ENCODE measurements at regions not wholly inside any gene's neighbourhood (a gene's known extent, or its start where the extent isn't known, plus 50 kb on each side); places are given as distances from the start of the nearest gene placed in this dataset.

GRCh38 chr15:93171476-93171875 is 82.5 kb upstream of the RGMA start:
- DNase-seq, result no peak

- no peak for DNase-seq
Measured at GRCh38 chr15:93170329-93170728, 81.3 kb upstream of the RGMA start.

DNA sequence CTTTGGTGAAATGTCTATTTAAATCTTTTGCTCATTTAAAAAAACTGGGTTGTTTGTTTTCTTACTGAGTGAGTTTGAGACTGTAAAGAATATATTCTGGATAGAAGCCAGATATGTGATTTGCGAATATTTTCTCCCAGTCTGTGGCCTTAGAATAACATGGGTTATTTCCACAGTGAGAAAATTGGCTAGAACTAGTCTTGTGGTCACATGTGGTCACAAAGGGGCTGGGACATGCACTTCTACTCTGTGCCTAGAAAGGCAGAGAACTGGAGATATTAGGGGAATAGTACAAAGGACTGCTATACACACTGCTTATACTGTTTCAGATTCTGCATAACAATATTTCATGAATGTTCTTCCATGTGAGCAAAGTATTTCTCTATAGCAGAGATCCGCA is 79.9 kb upstream of the RGMA start:
- no peak for DNase-seq

GRCh38 chr15:93167291-93167690 is 78.3 kb upstream of the RGMA start:
- DNase-seq, result no peak

GRCh38 chr15:93166675-93167074 is 77.7 kb upstream of the RGMA start:
- no peak for DNase-seq

GRCh38 chr15:93165734-93166470 is 76.9 kb upstream of the RGMA start:
- DNase-seq, result no peak

DNA sequence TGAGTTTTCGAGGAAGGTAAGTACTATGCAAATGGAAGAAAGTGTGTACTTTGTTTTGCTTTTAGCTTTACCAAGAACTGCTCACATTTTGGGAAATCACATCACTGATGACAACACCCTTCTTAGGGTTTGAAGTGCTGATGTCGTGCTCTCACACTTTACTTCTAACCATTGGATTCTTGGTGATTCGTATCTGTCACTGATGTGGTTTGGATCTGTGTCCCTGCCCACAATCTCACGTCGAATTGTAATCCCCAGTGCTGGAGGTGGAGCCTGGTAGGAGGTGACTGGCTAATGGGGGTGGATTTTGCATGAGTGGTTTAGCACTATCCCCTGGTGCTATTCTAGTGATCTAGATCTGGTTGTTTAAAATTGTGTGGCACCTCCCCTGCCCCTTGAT is 75.4 kb upstream of the RGMA start:
- no peak for DNase-seq

GRCh38 chr15:93162560-93162959 is 73.5 kb upstream of the RGMA start:
- no peak for DNase-seq

DNA sequence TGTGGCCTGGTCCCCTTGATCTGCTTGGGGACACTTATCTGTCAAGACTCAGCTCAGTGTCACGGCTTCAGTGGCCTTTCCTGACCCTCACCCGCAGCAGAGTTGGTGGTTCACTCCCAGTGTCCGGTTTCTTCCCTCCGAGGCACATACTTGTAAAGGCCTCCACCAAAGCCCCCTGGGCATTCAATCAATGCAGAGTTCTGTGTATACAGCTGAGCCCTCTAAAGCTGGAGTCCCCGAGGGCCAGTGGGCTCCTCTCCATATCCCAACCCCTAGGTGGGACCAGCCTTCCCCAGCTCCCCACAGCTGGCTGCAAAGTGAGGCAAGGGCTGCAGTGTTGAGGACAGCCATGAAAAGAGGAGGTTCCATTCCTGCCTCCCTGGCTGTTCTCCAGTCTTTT is 70.9 kb upstream of the RGMA start:
- DNase-seq, result no peak

GRCh38 chr15:93158097-93158900 is 69.3 kb upstream of the RGMA start:
- DNase-seq, result no peak

DNA sequence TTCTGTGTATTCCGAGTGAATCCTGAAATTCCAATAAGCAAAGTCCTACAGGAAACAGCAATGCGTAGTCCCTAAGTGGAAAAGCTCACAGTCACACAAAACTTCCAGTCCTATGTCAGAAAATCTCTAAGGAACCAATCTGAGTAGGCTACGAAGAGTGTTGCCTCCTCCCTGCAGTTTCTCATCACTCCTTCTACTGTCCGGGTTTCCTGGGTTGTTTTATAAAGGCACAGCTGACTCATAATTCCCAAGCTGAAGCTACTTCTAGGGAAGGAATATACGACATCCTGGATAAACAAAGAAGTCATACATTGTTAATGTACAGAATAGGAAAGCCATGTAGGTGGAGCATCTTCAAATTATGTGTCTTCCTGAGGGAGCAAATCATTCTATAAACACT is 65.7 kb upstream of the RGMA start:
- no peak for DNase-seq

GRCh38 chr15:93152951-93153350 is 63.9 kb upstream of the RGMA start:
- DNase-seq, result no peak

DNA sequence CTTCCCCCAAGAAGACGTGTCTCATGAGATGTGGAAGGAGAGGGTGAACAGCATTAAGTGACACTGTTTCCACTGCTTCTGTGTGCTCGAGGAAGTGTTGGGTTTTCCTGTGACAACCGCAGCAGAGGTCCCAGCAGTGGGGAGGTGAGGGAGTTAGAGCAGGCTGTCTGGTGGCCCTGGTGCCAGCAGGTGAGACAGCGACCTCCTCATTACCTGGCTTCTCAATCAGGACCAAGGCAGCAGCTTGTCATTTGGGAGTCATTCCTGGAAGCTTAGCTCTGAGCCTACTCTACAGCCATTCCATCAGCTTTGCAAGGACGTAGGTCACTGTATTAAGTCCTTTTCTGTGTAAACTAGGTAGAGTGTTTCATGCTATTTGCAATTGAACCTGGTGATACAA is 63.3 kb upstream of the RGMA start:
- no peak for DNase-seq

GRCh38 chr15:93150910-93151881 is 62.2 kb upstream of the RGMA start:
- DNase-seq, result no peak

DNA sequence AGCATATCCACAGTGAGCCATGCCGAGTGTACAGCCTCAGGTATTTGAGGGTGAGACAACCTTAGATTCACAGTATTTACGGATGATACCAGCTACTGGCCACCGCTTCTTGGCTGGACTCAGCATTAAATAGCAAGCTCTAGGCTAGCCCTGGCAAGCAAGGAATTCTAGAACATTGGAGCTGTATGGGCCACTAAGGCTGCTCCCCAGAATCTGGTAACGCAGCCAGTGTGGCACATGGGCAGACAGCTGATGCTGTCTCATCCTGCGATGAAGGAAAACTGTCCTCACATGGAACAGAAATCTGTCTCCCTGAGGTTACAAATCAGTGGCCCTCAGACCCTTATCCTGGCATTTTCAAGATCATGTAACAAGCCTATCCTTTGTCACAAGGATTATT is 57.6 kb upstream of the RGMA start:
- no peak for DNase-seq

GRCh38 chr15:93146196-93146595 is 57.2 kb upstream of the RGMA start:
- no peak for DNase-seq

GRCh38 chr15:93144463-93145236 is 55.6 kb upstream of the RGMA start:
- DNase-seq, result no peak

DNA sequence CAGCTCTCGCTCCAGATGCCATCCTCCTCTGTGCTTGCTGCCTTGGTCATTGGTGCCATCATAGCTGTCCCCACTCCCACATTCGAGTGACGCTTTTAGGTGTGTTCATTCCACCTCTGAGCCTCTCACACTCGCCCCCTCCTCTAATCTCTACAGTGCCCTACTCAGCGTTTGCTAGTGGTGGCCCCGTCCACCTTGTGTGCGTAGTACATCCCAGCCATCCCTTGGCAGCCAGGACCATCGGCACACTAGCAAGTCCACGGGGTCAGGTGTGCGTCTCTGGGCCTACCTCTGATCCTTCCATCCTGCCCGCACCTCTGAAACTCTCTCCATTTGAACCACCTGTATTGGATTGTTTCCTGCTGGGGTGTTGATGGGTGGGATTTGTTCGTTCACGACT is 54.2 kb upstream of the RGMA start:
- no peak for DNase-seq

- DNase-seq, result no peak
Measured at GRCh38 chr15:93141371-93141794, 52.4 kb upstream of the RGMA start.

DNA sequence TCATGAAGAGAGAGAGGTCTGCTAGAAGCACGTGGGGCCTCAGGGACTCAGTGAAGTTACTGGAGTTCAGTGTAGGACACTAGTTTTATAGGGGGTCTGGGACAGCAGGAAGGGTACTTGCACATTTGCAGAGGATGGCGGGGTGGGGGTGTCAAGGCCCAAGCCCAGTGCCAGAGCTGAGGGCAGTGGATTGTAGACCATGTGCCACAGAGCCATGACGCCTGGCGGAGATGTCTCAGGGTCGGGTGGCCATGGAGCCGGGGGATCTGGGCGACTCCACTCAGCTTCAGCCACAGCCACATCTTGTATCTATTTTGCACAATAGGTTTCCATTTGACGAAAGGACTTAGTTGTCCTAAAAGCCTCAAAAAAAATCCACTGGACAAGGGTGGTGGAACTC is 50.4 kb upstream of the RGMA start:
- no peak for DNase-seq

DNA sequence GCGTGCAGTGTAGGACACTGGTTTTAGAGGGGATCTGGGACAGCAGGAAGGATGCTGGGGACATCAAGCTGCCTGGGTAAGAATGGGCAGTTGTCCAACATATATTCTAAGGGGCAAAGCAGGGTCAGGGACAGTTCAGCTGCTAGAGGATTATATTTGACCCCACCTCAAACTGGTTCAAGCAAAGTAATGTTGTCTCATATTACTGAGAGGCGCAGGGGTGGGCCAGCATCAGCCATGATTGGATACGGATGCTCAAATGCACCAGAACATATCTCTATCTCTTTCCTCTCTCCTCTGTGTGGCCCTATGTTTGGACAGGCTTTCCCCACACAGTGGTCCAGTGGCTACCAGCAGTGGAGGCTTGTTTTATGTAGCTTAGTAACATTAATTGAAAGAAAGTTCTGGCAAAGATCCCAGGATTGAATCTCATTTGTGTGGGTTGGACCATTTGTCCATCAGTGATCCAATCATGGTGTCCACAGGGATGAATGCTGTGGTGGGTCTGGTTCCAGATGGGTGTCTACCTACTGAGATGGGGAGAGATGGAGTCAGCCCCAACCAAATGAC is 49.8 kb upstream of the RGMA start:
- DNase-seq, result no peak

Data from NCI-H2227 treated with DMSO at 0.1 percent for 48 hours (cell line).